ENCODE measurements at regions not wholly inside any gene's neighbourhood (a gene's known extent, or its start where the extent isn't known, plus 50 kb on each side); places are given as distances from the start of the nearest gene placed in this dataset.

GRCh38 chr12:82055391-82055790, 296.2 kb upstream of the PPFIA2 start:
- TF ChIP-seq POLR2A (IDR thresholded peaks at IDR 0.05) = no peak
- TF ChIP-seq, protein P1, sequence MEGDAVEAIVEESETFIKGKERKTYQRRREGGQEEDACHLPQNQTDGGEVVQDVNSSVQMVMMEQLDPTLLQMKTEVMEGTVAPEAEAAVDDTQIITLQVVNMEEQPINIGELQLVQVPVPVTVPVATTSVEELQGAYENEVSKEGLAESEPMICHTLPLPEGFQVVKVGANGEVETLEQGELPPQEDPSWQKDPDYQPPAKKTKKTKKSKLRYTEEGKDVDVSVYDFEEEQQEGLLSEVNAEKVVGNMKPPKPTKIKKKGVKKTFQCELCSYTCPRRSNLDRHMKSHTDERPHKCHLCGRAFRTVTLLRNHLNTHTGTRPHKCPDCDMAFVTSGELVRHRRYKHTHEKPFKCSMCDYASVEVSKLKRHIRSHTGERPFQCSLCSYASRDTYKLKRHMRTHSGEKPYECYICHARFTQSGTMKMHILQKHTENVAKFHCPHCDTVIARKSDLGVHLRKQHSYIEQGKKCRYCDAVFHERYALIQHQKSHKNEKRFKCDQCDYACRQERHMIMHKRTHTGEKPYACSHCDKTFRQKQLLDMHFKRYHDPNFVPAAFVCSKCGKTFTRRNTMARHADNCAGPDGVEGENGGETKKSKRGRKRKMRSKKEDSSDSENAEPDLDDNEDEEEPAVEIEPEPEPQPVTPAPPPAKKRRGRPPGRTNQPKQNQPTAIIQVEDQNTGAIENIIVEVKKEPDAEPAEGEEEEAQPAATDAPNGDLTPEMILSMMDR (IDR thresholded peaks at IDR 0.05) = no peak

Measured in thyroid gland (tissue), 4 donors.